Fibroblast of mammary gland (primary cell): ENCODE measurements at regions not wholly inside any gene's neighbourhood (a gene's known extent, or its start where the extent isn't known, plus 50 kb on each side); places are given as distances from the start of the nearest gene placed in this dataset.
A peak's percentile ranks its signal among the peaks of the same experiment; 100 is the strongest.
"Not testable (repeated sequence)": the region's sequence is repeated elsewhere in the genome, so short reads cannot be mapped to it uniquely, and the experiment has no call there.

Source experiments
- DNase-seq: peaks from one replicate; pipeline ENCODE4 v3.0.0-alpha.2; 2010; ENCODE audit warnings: low read depth
- H3K4me3 ChIP-seq: 2 replicates; pipeline ENCODE4 v1.5.1; 2011; ENCODE audit warnings: low read depth, mild to moderate bottlenecking, low read length, moderate library complexity; ENCODE audit not compliant: control insufficient read depth
- CTCF ChIP-seq: conservative IDR thresholded peaks from 2 replicates; pipeline ENCODE4 v1.5.1; 2011; ENCODE audit warnings: low read depth, low read length, inconsistent platforms; ENCODE audit not compliant: control insufficient read depth, insufficient read depth

- TF ChIP-seq CTCF = no peak
- no peak overlapping the region for H3K4me3 ChIP-seq
- no peak for DNase-seq
Measured at GRCh38 chr3:184496933-184497332, 64.7 kb upstream of the EPHB3 start.

GRCh38 chr3:184497804-184498203, 63.8 kb upstream of the EPHB3 start:
- no peak for TF ChIP-seq CTCF
- H3K4me3 ChIP-seq = no peak overlapping the region
- peak; percentile 19 for DNase-seq

GRCh38 chr3:184498986-184499606, 62.5 kb upstream of the EPHB3 start:
- no peak for TF ChIP-seq CTCF
- no peak for DNase-seq
- H3K4me3 ChIP-seq = no peak overlapping the region

- no peak for DNase-seq
- no peak for TF ChIP-seq CTCF
- H3K4me3 ChIP-seq = no peak overlapping the region
Measured at GRCh38 chr3:184500344-184500923, 61.2 kb upstream of the EPHB3 start.

GRCh38 chr3:184502123-184502667, 59.4 kb upstream of the EPHB3 start:
- no peak overlapping the region for H3K4me3 ChIP-seq
- no peak for TF ChIP-seq CTCF
- DNase-seq = no peak

GRCh38 chr3:184502841-184503240, 58.7 kb upstream of the EPHB3 start:
- DNase-seq, H3K4me3 ChIP-seq: not testable (repeated sequence)

GRCh38 chr3:184503647-184504046, 57.9 kb upstream of the EPHB3 start:
- DNase-seq = no peak
- H3K4me3 ChIP-seq = no peak overlapping the region
- TF ChIP-seq CTCF = no peak
